ENCODE measurements at regions not wholly inside any gene's neighbourhood (a gene's known extent, or its start where the extent isn't known, plus 50 kb on each side); places are given as distances from the start of the nearest gene placed in this dataset.

DNA sequence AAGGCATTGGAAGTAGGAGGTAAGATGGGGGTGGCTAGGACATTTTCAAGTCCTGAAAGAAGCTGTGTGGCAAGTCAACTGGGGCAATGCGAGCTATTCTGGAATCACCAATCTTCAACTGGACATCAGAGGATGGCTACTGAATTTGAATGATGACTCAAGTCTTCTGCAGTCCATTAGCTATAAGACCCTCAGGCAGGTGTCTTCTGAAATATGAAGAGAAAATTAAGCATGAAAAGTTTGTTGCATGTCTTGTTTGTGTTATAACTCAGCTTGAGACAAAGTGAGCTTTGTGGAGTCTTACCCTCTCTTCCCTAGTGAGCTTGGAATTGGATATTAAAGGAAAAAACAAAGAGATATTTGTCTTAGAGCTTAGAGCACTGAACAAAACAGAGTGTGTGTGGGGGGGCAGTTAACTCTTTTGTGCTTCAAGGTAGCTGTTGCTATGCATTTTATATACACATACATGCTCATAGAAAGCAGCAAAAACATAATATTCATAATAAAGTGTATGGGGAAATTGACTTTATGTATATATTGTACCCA, 979.1 kb downstream of the MCTP2 start:
- DNase-seq (ENCODE audit: extremely low read depth in 1 of 2, low read depth in 1 of 2), result no peak

DNA sequence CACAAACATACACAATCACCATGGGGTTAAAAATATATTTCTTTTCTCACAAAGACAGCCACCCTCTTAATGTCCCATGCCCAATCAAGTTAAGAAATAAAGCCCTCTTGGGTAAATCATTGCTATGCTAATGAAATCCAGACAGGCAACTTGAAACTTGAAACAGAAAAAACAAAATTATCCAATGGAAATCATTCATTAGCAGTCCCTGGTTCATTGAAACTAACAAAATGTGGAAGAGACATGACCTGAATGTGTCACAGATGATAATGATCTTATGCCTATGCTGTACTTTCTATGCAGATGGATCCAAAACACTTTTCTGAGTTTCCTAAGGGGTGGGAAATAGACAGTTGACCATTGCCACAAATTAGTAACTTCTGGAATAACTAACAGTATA, 983.7 kb downstream of the MCTP2 start:
- DNase-seq (ENCODE audit: extremely low read depth in 1 of 2, low read depth in 1 of 2), result no peak

DNA sequence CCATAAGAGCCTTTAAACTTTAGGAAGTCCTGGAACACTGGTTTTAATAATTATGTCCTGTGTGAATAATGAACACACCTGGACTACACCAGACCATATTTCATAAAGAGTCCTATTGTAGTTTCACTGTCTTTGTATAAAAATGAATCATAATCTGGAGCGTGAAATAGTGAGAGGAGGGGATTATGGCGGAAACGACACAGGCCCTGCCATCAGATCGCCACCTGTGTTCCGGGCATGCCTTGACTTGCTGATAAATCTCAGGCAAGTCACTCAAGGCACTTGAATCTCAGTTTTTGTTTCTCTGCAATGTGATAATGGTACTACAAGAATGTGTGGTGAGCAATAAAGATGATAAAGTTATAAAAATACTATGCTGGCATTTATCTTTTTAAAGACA, 995.5 kb downstream of the MCTP2 start:
- DNase-seq (ENCODE audit: extremely low read depth in 1 of 2, low read depth in 1 of 2), result no peak

DNA sequence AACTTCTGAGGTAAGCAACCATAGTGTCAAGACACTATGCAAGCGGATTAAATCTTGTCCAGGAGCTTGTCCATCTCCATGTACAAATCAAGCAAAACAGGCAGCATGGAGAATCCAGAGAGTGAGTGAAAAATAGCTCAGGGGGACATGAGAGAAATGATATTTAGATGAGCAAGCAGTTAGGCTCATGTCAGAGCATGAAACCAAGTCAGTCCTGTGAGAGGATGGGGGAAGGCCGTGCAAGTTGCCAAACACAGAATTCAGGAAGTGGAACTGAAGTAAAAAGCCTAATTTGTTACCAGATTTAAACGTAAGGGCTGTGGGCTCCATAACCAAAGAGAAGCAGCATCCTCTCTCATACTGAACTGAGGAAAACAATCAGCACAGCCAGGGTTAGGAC, 995.9 kb downstream of the MCTP2 start:
- DNase-seq (ENCODE audit: extremely low read depth in 1 of 2, low read depth in 1 of 2), result no peak

DNA sequence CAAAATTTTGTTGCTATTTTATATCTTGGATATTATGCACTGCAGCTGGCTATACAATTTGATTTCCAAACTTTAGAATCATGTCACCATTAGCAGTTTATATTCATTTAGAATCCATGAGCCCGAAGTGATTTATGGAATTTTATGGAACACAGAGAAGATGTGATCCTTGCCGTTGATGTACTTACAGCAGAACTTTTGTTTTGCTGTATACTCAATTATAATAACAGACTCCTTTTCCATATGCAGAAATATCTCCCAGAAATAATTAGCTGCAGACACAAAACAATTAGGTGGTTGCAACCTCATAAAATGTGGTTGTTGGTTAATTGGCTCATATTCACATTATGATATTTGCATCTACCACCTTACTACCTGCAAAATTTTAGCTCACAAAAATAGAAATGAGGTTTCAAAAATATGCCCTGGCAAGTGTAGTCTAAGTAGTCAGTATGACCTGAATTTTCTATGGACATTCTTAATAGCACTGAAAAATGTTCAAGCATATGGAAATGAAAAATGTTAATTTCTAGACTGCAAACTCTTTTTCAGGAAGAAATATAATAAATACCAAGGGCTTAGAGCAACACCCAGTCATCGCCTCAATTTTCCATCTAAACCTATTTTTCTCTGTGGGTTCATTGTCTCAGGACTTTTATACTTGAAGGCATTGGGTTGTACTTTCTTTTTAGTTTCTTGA, 997.6 kb downstream of the MCTP2 start:
- no peak for DNase-seq (ENCODE audit: extremely low read depth in 1 of 2, low read depth in 1 of 2)

DNA sequence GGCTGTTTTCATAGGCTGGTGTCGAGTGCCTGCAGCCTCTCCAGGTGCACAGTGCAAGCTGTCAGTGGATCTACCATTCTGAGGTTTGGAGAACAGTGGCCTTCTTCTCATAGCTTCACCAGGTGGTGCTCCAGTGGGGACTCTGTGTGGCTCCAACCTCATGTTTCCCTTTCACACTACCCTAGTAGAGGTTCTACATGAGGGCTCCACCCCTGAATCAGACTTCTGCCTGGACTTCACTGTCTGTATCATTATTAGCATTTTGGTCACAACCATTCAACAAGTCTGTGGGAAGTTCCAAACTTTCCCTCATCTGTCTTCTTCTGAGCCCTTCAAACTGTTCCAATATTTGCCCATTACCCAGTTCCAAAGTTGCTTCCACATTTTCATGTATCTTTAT, 1003.7 kb downstream of the MCTP2 start:
- no peak for DNase-seq (ENCODE audit: extremely low read depth in 1 of 2, low read depth in 1 of 2)

DNA sequence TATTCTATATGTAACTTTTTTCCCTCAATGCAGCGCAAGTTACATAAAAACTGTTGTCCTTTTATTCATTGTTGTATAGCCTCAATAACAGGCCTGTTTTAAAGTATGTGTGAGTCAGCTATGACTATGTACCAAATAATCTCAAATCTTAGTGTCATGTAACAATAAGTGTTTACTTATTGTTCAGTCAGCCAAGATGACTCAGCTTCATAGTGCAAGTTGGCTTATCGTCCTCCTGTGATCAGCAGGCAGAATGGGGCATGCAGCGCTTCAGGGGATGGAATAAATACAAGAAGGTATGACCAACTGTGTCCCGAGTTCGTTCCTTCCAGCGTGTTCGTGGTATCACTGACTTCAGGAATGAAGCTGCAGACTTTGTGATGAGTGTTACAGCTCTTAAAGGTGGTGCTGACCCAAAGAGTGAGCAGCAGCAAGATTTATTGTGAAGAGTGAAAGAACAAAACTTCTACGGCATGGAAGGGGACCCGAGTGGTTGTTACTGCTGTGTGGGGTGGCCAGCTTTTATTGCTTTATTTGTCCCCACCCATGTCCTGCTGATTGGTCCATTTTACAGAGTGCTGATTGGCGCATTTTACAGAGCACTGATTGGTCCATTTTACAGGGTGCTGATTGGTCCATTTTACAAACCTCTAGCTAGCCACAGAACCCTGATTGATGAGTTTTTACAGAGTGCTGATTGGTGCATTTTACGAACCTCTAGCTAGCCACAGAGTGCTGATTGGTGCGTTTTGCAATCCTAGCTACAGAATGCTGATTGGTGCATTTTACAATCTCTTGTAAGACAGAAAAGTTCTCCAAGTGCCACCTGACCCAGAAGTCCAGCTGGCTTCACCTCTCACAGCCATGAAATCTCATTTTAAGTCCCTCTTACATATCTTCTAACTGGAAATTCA, 1016.0 kb downstream of the MCTP2 start:
- no peak for DNase-seq (ENCODE audit: extremely low read depth in 1 of 2, low read depth in 1 of 2)

DNA sequence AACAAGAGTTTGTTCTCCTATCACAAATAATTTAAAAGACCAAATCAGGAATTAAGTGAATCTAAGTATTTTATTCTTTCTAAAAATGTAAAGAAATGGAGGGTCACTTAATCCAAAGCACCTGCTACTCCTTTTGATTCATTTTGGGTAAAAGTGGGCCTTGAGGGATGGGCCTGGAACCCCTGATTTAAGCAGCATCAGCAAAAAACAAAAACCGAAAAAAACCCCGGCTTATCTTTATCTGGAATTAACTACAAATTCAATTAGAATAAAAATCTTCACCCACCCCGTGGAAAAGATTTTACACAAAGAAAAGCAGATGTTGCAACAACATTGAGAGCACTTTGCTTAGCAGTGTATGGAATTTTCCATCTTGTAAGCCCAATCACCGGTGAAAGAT, 1018.2 kb downstream of the MCTP2 start:
- no peak for DNase-seq (ENCODE audit: extremely low read depth in 1 of 2, low read depth in 1 of 2)

DNA sequence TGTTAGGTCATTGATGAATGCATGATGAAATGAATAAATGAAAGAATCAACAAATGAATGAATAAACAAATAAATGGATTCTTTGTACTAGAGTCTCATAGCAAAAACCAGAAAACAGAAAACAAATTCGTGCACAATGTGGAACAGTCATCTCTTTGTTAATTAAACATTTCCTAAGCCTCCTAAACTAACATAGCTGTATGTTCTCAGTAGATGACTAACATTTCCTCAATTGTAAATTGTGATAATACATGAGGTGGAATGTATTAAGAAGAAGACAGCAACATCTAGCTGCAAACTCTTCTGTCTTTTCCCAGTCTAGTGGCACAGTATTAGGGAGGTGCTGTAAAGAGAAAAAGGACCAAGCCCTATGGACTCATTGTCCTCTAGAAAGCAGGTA, 1021.0 kb downstream of the MCTP2 start:
- DNase-seq (ENCODE audit: extremely low read depth in 1 of 2, low read depth in 1 of 2), result no peak

DNA sequence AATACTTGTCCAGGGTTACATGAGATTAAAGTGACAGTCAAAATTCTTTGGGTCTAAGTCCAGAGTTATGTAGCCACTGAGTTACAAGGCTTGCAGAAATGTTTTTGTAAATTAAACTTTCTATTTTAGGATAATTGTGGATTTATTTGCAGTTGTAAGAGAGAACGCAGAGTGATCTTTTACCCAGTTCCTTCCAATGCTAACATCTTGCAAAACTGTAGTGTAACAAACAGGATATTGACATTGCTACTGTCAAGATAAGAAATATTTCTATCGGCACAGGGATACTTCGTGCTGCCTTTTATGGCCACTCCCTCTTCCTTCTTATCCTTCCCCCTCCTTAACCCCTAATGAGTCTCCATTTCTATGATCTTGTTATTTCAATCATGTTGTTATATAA, 1022.9 kb downstream of the MCTP2 start:
- DNase-seq (ENCODE audit: extremely low read depth in 1 of 2, low read depth in 1 of 2), result no peak

DNA sequence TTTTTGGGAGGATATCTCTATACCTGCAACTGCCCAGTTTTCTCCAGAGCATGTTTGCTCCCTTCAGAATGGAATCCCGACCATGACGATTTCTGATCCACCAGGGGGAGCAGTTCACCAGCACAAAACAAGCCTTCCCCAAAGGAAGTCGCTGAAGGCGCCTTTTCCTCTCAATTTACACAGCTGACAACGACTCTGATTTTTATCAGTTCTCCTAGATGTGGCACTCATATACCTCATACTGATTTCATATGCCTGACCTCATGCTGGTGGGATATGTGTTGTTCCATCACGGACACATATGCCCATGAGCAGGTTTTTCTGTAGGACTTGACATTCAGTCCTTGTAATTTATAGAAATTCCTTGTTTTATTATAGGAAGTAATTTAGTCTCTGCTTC, 1028.2 kb downstream of the MCTP2 start:
- peak in 1 of 2 donors; percentile 6 for DNase-seq (ENCODE audit: extremely low read depth in 1 of 2, low read depth in 1 of 2)

DNA sequence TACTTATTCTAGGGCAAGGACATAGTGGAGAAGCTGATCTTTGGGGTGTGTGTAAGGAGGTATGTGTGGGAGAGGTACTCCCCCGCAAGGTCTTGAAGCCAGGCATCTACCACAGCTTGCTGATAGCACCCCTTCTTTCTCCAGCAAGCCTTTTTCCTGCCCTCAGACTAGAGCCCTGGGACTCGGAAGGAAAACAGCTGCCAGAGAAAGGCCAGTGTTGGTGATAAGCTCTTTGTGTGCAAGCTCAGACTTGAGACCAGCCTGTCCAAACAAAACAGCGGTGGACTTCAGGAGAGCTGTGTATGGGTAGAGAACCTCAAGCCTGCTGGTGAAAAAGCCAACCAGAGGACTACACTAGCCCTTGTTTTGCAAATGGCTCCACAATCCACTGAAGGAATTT, 1028.6 kb downstream of the MCTP2 start:
- no peak for DNase-seq (ENCODE audit: extremely low read depth in 1 of 2, low read depth in 1 of 2)

DNA sequence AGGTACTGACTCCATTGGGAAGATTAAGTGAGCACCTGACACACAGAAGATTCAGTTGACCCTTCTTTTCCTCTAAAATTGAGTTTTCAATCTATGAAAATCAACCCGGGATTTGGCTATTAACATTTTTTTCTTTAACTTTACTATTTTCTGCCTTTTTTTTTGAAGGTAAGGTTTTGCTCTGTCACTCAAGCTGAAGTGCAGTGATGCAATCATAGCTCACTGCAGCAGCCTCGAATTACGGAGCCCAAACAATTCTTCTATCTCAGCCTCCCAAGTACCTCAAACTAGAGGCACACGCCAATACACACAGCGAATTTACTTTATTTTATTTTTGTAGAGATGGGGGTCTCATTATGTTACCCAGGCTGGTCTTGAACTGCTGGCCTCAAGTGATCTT, 1029.5 kb downstream of the MCTP2 start:
- DNase-seq (ENCODE audit: extremely low read depth in 1 of 2, low read depth in 1 of 2), result no peak

DNA sequence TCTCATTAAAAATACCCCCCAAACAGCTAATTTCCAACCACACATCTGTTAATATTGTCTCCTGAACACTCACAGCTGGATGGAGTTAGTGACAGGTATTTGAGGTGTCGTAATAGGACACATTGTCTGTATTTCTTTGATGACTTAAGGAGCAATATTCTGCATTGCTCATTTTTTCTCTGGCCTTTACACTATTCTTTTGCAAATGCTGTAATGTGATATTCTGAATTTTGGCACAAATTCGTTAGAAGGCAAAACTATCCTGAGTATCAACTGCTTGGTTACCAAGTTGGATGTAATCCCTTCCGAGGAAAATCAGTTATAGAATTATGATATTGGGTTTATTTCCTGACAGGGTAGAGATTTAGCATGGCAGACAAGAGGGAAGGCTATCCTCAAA, 1030.2 kb downstream of the MCTP2 start:
- no peak for DNase-seq (ENCODE audit: extremely low read depth in 1 of 2, low read depth in 1 of 2)

DNA sequence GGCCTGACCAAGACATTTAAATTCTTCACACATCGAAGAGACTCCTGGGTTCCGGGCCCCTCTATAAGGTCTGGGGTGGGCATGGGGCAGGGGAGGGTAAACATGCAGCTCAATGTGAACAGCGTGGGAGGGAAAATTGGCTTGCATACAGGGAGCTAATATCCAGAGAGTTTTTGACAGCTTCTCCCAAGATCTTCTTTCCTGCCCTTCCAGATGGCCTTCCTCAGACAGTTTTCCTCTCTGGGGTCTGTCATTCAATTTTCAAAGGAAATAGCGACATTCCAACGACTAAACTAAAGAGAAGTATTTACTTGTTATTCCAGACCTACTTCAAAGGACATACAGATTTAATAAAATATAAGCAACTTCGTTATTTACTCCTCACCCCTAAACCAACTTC, 1030.6 kb downstream of the MCTP2 start:
- DNase-seq (ENCODE audit: extremely low read depth in 1 of 2, low read depth in 1 of 2), result no peak

DNA sequence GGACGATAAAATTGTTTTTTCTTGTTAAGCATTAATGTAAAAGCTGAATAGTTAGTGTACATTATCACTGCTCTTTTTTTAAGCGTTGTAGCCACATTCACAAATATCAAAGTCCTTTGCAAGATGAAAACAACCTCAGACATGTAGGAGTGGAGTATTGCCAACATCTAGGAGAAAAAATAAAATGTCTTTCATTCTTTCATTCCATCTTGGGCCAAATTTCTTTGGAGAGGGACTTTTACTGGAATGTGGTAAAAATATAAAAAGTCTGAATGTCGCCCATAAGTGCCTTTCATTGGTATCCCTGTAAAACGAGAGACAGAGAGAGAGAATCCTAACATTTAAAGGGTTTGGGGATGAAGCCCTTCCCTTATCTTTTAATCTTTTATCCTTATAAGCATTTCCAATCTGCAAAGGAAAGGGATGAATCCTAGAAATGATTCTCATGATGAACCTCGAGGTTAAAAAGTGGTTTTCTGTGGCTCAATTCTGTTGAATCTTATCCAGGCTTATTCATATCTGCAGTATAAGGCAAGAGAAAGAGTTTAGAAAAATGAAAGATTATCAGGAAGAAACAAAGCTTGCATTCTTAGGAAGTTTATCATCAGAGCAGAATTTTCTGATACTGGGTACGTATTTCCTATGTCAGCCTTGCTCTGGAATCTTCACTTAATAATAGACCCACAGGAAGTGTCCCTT, 1031.7 kb downstream of the MCTP2 start:
- no peak for DNase-seq (ENCODE audit: extremely low read depth in 1 of 2, low read depth in 1 of 2)

DNA sequence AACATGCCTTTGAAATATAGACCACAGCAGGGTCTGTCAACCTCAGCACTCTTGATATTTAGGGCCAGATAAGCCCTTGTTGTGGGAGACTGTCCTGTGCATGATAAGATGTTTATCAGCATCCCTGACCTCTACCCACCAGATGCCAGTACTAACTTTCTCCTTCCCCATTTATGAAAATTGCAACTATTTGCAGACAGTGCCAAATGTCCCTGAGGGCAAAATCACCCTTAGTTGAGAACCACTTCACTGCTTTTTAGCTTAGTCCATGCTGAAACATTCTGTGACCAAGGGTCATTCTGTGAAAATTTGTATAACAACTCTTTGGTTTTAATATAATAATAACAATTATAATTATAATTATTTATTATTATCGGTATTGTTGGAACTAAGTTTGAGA, 1032.4 kb downstream of the MCTP2 start:
- DNase-seq (ENCODE audit: extremely low read depth in 1 of 2, low read depth in 1 of 2), result no peak

DNA sequence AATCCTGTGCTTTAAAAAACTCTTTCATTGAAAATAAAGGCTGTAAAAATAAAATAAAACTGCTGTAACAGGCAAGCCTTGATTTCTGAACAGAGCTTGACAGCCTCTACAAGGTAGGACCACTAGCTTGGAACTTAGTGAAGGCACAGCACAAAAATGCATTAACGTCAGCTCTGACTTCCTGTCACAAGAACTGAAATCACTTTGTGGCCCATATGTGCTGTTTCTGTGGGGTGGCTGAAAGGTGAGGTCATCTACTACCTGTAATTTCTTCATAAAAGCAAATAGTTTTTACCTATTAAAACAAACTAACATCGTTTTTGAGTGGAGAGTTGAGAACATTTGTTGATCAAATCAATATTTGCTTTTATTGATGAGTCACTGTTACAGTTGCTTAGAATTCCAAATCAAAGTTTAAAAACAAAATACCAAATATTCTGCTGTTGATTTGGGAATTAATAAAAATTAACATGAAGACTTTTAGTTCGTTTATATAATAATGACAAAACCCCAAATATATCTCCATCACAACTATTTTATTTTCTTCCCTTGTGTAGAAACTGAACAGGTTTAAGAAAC, 1034.1 kb downstream of the MCTP2 start:
- no peak for DNase-seq (ENCODE audit: extremely low read depth in 1 of 2, low read depth in 1 of 2)

DNA sequence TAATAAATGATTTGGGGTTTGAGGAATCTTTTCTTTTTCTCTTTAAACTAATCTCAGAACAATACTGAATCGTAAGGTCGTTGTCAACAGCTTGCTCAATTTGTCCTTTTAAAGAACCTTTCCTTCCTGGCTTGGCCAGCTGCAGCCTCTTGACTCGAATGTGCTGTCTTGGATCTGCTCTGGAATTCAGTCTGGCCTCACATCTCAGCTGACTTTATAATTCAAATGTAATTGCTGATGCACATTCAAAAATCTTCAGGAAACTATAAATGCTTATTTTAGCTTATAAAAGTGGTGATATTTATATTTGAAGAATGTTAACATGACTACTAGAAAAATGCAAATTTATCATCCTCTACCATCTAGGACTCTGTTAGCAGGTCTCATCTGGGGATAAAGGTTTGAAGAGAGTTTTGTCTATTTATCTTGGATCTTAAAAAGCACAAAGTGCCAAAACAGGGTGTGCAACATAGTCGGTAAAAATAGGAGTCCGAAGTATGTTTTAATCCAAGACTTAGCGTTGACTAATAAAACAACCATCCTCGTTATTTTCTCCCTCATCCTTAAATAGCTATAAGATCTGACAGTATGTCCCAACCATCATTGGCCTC, 1035.2 kb downstream of the MCTP2 start:
- no peak for DNase-seq (ENCODE audit: extremely low read depth in 1 of 2, low read depth in 1 of 2)

DNA sequence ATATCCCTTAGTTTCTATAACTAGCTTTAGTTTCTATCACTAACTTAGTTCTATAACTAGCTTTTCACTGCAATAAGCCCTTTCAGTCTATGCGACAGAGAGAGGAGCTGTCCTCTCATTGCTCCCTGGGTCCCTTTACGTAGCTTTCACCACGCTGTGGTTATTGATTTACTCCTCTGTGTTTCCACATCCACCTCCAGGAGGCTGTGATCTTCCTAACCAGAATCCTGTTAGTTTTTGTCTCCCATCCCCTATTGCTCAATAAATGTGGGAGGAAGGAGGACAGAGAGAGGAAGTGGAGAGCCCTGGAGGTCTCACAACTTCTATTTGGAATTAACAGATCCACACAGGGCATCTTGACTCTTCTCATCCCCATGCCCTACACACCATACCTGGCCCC, 1036.1 kb downstream of the MCTP2 start:
- DNase-seq (ENCODE audit: extremely low read depth in 1 of 2, low read depth in 1 of 2), result no peak
